Naive thymus-derived CD8-positive, alpha-beta T cell (primary cell): ENCODE measurements at regions not wholly inside any gene's neighbourhood (a gene's known extent, or its start where the extent isn't known, plus 50 kb on each side); places are given as distances from the start of the nearest gene placed in this dataset.
A peak's percentile ranks its signal among the peaks of the same experiment; 100 is the strongest.

Experiments used
- ATAC-seq, 2 donors: fragments of 150-1000 bp; cut with Tn5 transposase in 1 of 2; sonication (Bioruptor Pico), chemical (Tn5 transposase) in 1 of 2; 1 replicate in 1 of 2; 2 replicates in 1 of 2; pipeline ENCODE4 v1.10.0; 2021; ENCODE audit warnings: mild to moderate bottlenecking in 2 of 2, moderate library complexity in 2 of 2
- POLR2A ChIA-PET: fragments of 350-600 bp; sonication (Branson Sonifier 250); formaldehyde crosslinking; loops from one replicate; lab custom pipeline; 2021; ENCODE audit warnings: antibody characterized with exemption; lab: Charles Lee
- DNase-seq, 10 donors: peaks; one replicate each; pipeline versions ENCODE4 v3.0.0 to v3.0.0-alpha.2; 2020 to 2022
- H3K27ac Mint-ChIP-seq, 10 donors: one replicate each; pipeline ENCODE4 v1.8.0; 2020 to 2022; ENCODE audit warnings: mild to moderate bottlenecking in 10 of 10, mixed read lengths in 10 of 10, moderate library complexity in 4 of 10, inconsistent platforms in 1 of 10
- H3K27me3 Mint-ChIP-seq, 5 donors: one replicate each; pipeline ENCODE4 v1.8.0; 2021 to 2022; ENCODE audit warnings: mixed read lengths in 5 of 5
- H3K36me3 Mint-ChIP-seq, 3 donors: one replicate each; pipeline ENCODE4 v1.8.0; 2020 to 2022; ENCODE audit warnings: mixed read lengths in 3 of 3, mild to moderate bottlenecking in 2 of 3, inconsistent platforms in 1 of 3
- H3K4me1 Mint-ChIP-seq, 4 donors: one replicate each; pipeline ENCODE4 v1.8.0; 2021 to 2022; ENCODE audit warnings: mixed read lengths in 4 of 4
- H3K4me3 Mint-ChIP-seq, 10 donors: one replicate each; pipeline ENCODE4 v1.8.0; 2020 to 2022; ENCODE audit warnings: mild to moderate bottlenecking in 10 of 10, mixed read lengths in 10 of 10, moderate library complexity in 6 of 10, inconsistent platforms in 1 of 10
- H3K9me3 Mint-ChIP-seq, 9 donors: one replicate each; pipeline ENCODE4 v1.8.0; 2020 to 2022; ENCODE audit warnings: mixed read lengths in 9 of 9, mild to moderate bottlenecking in 3 of 9, inconsistent platforms in 1 of 9, moderate library complexity in 1 of 9

- H3K9me3 Mint-ChIP-seq: peaks cover 0 to 14% (median 0%) of the 10 kb centered on the region in 9 donors
- ATAC-seq (no peak), DNase-seq (no peak)
- H3K36me3 Mint-ChIP-seq: no peaks in the 10 kb centered on the region
- H3K27me3 Mint-ChIP-seq: no peaks in the 10 kb centered on the region
- no peaks in the 10 kb centered on the region for H3K4me1 Mint-ChIP-seq
- H3K27ac Mint-ChIP-seq: no peak overlapping the region
- POLR2A ChIA-PET: no interaction called here
- H3K4me3 Mint-ChIP-seq: no peak overlapping the region
Measured at GRCh38 chr7:10325395-10325794, 648.3 kb upstream of the PHF14 start.

- H3K4me1 Mint-ChIP-seq: no peaks in the 10 kb centered on the region
- no peak overlapping the region for H3K27ac Mint-ChIP-seq
- H3K27me3 Mint-ChIP-seq: no peaks in the 10 kb centered on the region
- H3K36me3 Mint-ChIP-seq: no peaks in the 10 kb centered on the region
- POLR2A ChIA-PET: no interaction called here
- H3K9me3 Mint-ChIP-seq: peaks cover 0 to 3% (median 0%) of the 10 kb centered on the region in 9 donors
- H3K4me3 Mint-ChIP-seq: no peak overlapping the region
- ATAC-seq (no peak), DNase-seq (no peak)
Measured at GRCh38 chr7:10343108-10343507, 630.6 kb upstream of the PHF14 start.

- H3K27me3 Mint-ChIP-seq: no peaks in the 10 kb centered on the region
- H3K9me3 Mint-ChIP-seq: no peaks in the 10 kb centered on the region
- H3K36me3 Mint-ChIP-seq: no peaks in the 10 kb centered on the region
- H3K27ac Mint-ChIP-seq: no peak overlapping the region
- no peak overlapping the region for H3K4me3 Mint-ChIP-seq
- DNase-seq: no peak
- no peaks in the 10 kb centered on the region for H3K4me1 Mint-ChIP-seq
- POLR2A ChIA-PET: no interaction called here
- ATAC-seq: no peak
Measured at GRCh38 chr7:10346032-10346431, 627.6 kb upstream of the PHF14 start.

GRCh38 chr7:10355816-10356215 lies 617.9 kb upstream of the PHF14 start:
- Mint-ChIP-seq H3K27me3 (no peaks in the 10 kb centered on the region), H3K27ac (no peak overlapping the region), H3K4me1 (no peaks in the 10 kb centered on the region), H3K4me3 (no peak overlapping the region), H3K36me3 (peaks cover 0 to 5% (median 0%) of the 10 kb centered on the region in 3 donors), H3K9me3 (peaks cover 0 to 27% (median 13%) of the 10 kb centered on the region in 9 donors)
- POLR2A ChIA-PET: no interaction called here
- no peak for ATAC-seq
- no peak for DNase-seq

GRCh38 chr7:10360050-10360449 lies 613.6 kb upstream of the PHF14 start:
- Mint-ChIP-seq H3K4me3 (no peak overlapping the region), H3K4me1 (no peaks in the 10 kb centered on the region), H3K27ac (no peak overlapping the region), H3K9me3 (peaks cover 0 to 27% (median 15%) of the 10 kb centered on the region in 9 donors), H3K27me3 (no peaks in the 10 kb centered on the region), H3K36me3 (peaks cover 0 to 5% (median 0%) of the 10 kb centered on the region in 3 donors)
- ATAC-seq (no peak), DNase-seq (no peak)
- POLR2A ChIA-PET: no interaction called here

DNA sequence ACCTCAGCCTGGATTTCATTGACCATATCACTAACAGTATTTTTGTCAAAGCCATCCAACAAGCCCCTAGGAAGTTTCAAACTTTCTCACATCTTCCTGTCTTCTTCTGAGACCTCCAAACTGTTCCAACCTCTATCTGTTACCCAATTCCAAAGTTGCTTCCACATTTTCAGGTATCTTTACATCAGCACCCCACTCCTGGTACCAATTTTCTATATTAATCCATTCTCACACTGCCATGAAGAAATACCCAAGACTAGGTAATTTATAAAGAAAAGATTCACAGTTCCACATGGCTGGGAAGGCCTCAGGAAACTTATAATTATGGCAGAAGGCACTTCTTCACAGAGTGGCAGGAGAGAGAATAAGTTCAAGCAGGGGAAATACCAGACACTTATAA lies 571.9 kb upstream of the PHF14 start:
- ATAC-seq (no peak), DNase-seq (no peak)
- H3K27ac Mint-ChIP-seq: no peak overlapping the region
- peaks cover 0 to 10% (median 0%) of the 10 kb centered on the region in 3 donors for H3K36me3 Mint-ChIP-seq
- H3K27me3 Mint-ChIP-seq: peaks cover 0 to 3% (median 0%) of the 10 kb centered on the region in 5 donors
- H3K9me3 Mint-ChIP-seq: peaks cover 0 to 37% (median 17%) of the 10 kb centered on the region in 9 donors
- no peaks in the 10 kb centered on the region for H3K4me1 Mint-ChIP-seq
- POLR2A ChIA-PET: no interaction called here
- H3K4me3 Mint-ChIP-seq: no peak overlapping the region

- no peak for ATAC-seq
- POLR2A ChIA-PET: no interaction called here
- peaks cover 0 to 6% (median 0%) of the 10 kb centered on the region in 9 donors for H3K9me3 Mint-ChIP-seq
- H3K4me3 Mint-ChIP-seq: no peak overlapping the region
- peaks cover 0 to 6% (median 0%) of the 10 kb centered on the region in 5 donors for H3K27me3 Mint-ChIP-seq
- no peak overlapping the region for H3K27ac Mint-ChIP-seq
- H3K4me1 Mint-ChIP-seq: no peaks in the 10 kb centered on the region
- no peaks in the 10 kb centered on the region for H3K36me3 Mint-ChIP-seq
- peak in 3 of 10 donors; percentile 6 to 19 (median 17) for DNase-seq
Measured at GRCh38 chr7:10412422-10413019, 561.2 kb upstream of the PHF14 start.

GRCh38 chr7:10418985-10419384 lies 554.7 kb upstream of the PHF14 start:
- no peaks in the 10 kb centered on the region for H3K36me3 Mint-ChIP-seq
- H3K4me1 Mint-ChIP-seq: no peaks in the 10 kb centered on the region
- no peak for ATAC-seq
- peaks cover 0 to 6% (median 0%) of the 10 kb centered on the region in 9 donors for H3K9me3 Mint-ChIP-seq
- POLR2A ChIA-PET: no interaction called here
- no peak overlapping the region for H3K27ac Mint-ChIP-seq
- H3K27me3 Mint-ChIP-seq: peaks cover 0 to 6% (median 0%) of the 10 kb centered on the region in 5 donors
- DNase-seq: no peak
- no peak overlapping the region for H3K4me3 Mint-ChIP-seq

DNA sequence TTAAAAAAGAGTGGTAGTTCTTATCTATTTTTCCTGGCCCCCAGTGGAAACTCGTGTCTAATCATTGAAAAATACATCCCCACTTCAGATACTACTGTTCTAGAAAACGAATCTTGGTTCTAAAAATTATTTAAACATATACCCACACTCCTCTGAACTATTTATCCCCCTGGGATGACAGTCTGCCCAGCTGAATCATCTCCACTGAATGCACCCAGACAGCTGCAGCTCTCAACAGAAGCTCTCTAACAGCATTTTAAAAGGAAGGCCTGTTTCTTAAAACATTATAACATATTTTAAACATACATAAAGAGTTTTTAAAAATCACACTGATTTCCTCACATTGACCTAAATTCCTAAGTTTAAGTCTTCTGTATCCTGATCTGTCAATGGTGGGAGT lies 544.6 kb upstream of the PHF14 start:
- POLR2A ChIA-PET: no interaction called here
- H3K27ac Mint-ChIP-seq: no peak overlapping the region
- H3K27me3 Mint-ChIP-seq: peaks cover 0 to 5% (median 0%) of the 10 kb centered on the region in 5 donors
- peaks cover 0 to 19% (median 0%) of the 10 kb centered on the region in 9 donors for H3K9me3 Mint-ChIP-seq
- DNase-seq (no peak), ATAC-seq (no peak)
- no peaks in the 10 kb centered on the region for H3K4me1 Mint-ChIP-seq
- no peaks in the 10 kb centered on the region for H3K36me3 Mint-ChIP-seq
- H3K4me3 Mint-ChIP-seq: no peak overlapping the region

- ATAC-seq: no peak
- no peak overlapping the region for H3K4me3 Mint-ChIP-seq
- peaks cover 0 to 18% (median 0%) of the 10 kb centered on the region in 9 donors for H3K9me3 Mint-ChIP-seq
- H3K27ac Mint-ChIP-seq: no peak overlapping the region
- DNase-seq: no peak
- H3K4me1 Mint-ChIP-seq: no peaks in the 10 kb centered on the region
- no peaks in the 10 kb centered on the region for H3K36me3 Mint-ChIP-seq
- H3K27me3 Mint-ChIP-seq: peaks cover 0 to 6% (median 0%) of the 10 kb centered on the region in 5 donors
- POLR2A ChIA-PET: no interaction called here
Measured at GRCh38 chr7:10429511-10429910, 544.2 kb upstream of the PHF14 start.

GRCh38 chr7:10436302-10436701 lies 537.4 kb upstream of the PHF14 start:
- DNase-seq: no peak
- H3K4me1 Mint-ChIP-seq: no peaks in the 10 kb centered on the region
- ATAC-seq: no peak
- no peak overlapping the region for H3K27ac Mint-ChIP-seq
- POLR2A ChIA-PET: no interaction called here
- H3K36me3 Mint-ChIP-seq: no peaks in the 10 kb centered on the region
- peaks cover 0 to 3% (median 2%) of the 10 kb centered on the region in 5 donors for H3K27me3 Mint-ChIP-seq
- H3K4me3 Mint-ChIP-seq: no peak overlapping the region
- H3K9me3 Mint-ChIP-seq: peaks cover 0 to 11% (median 0%) of the 10 kb centered on the region in 9 donors

GRCh38 chr7:10439027-10439426 lies 534.6 kb upstream of the PHF14 start:
- peaks cover 0 to 10% (median 3%) of the 10 kb centered on the region in 5 donors for H3K27me3 Mint-ChIP-seq
- DNase-seq: no peak
- no peaks in the 10 kb centered on the region for H3K4me1 Mint-ChIP-seq
- peaks cover 0 to 26% (median 6%) of the 10 kb centered on the region in 9 donors for H3K9me3 Mint-ChIP-seq
- ATAC-seq: no peak
- POLR2A ChIA-PET: no interaction called here
- no peak overlapping the region for H3K27ac Mint-ChIP-seq
- no peaks in the 10 kb centered on the region for H3K36me3 Mint-ChIP-seq
- no peak overlapping the region for H3K4me3 Mint-ChIP-seq

- DNase-seq (no peak), ATAC-seq (no peak)
- no peaks in the 10 kb centered on the region for H3K36me3 Mint-ChIP-seq
- no peak overlapping the region for H3K4me3 Mint-ChIP-seq
- no peak overlapping the region for H3K27ac Mint-ChIP-seq
- no peaks in the 10 kb centered on the region for H3K4me1 Mint-ChIP-seq
- no peaks in the 10 kb centered on the region for H3K27me3 Mint-ChIP-seq
- POLR2A ChIA-PET: no interaction called here
- H3K9me3 Mint-ChIP-seq: peaks cover 0 to 38% (median 8%) of the 10 kb centered on the region in 9 donors
Measured at GRCh38 chr7:10455936-10456335, 517.7 kb upstream of the PHF14 start.

- no peaks in the 10 kb centered on the region for H3K27me3 Mint-ChIP-seq
- no peaks in the 10 kb centered on the region for H3K4me1 Mint-ChIP-seq
- H3K27ac Mint-ChIP-seq: no peak overlapping the region
- H3K36me3 Mint-ChIP-seq: no peaks in the 10 kb centered on the region
- ATAC-seq (no peak), DNase-seq (no peak)
- H3K4me3 Mint-ChIP-seq: no peak overlapping the region
- POLR2A ChIA-PET: no interaction called here
- peaks cover 0 to 24% (median 3%) of the 10 kb centered on the region in 9 donors for H3K9me3 Mint-ChIP-seq
Measured at GRCh38 chr7:10460474-10460873, 513.2 kb upstream of the PHF14 start.
